CD14-positive monocyte (primary cell): ENCODE measurements at regions not wholly inside any gene's neighbourhood (a gene's known extent, or its start where the extent isn't known, plus 50 kb on each side); places are given as distances from the start of the nearest gene placed in this dataset.

Experiments
- DNase-seq, 3 donors: peaks; one replicate each; pipeline ENCODE4 v3.0.0-alpha.2; 2011 to 2022
- H2AFZ ChIP-seq: 2 replicates; pipeline ENCODE4 v1.6.0; 2012; ENCODE audit warnings: mild to moderate bottlenecking, low read depth, low read length, inconsistent platforms; ENCODE audit not compliant: insufficient read depth, poor library complexity, severe bottlenecking
- H3K27ac ChIP-seq, 2 donors: 1 replicate in 1 of 2; 2 replicates in 1 of 2; pipeline ENCODE4 v1.5.1; 2012 to 2013; ENCODE audit warnings: low read length in 2 of 2, control low read depth in 1 of 2, inconsistent platforms in 1 of 2, low read depth in 1 of 2, mild to moderate bottlenecking in 1 of 2
- H3K27me3 ChIP-seq, 2 donors: one replicate each; pipeline versions ENCODE4 v1.6.0 to v1.6.1; 2011 to 2013; ENCODE audit warnings: low read length in 2 of 2; ENCODE audit not compliant: control insufficient read depth in 2 of 2, insufficient read depth in 2 of 2
- H3K36me3 ChIP-seq, 2 donors: replicated peaks in 1 of 2; 1 replicate in 1 of 2; 2 replicates in 1 of 2; pipeline versions ENCODE4 v1.5.1 to v1.6.1; 2012 to 2013; ENCODE audit warnings: low read length in 2 of 2, control low read depth in 1 of 2, inconsistent platforms in 1 of 2, mild to moderate bottlenecking in 1 of 2; ENCODE audit not compliant: insufficient read depth in 2 of 2, control insufficient read depth in 1 of 2
- H3K4me1 ChIP-seq, 2 donors: 1 replicate in 1 of 2; 2 replicates in 1 of 2; pipeline versions ENCODE4 v1.5.1 to v1.6.1; 2012 to 2013; ENCODE audit warnings: low read length in 2 of 2, control low read depth in 1 of 2, inconsistent platforms in 1 of 2, mild to moderate bottlenecking in 1 of 2, moderate library complexity in 1 of 2; ENCODE audit not compliant: insufficient read depth in 2 of 2, control insufficient read depth in 1 of 2
- H3K4me2 ChIP-seq: replicated peaks from 2 replicates; pipeline ENCODE3; 2012; ENCODE audit warnings: low read length, moderate library complexity, mild to moderate bottlenecking; ENCODE audit not compliant: poor library complexity, severe bottlenecking; ENCODE audit errors: extremely low read depth
- H3K4me3 ChIP-seq, 3 experiments: fragments of 200-600 bp in 1 of 3; sonication (generic) in 1 of 3; replicated peaks in 1 of 3; 1 replicate in 2 of 3; 2 replicates in 1 of 3; pipeline ENCODE4 v1.5.1; 2011 to 2013; ENCODE audit warnings: low read length in 3 of 3, mild to moderate bottlenecking in 3 of 3, control low read depth in 2 of 3, low read depth in 2 of 3, inconsistent platforms in 1 of 3, moderate library complexity in 1 of 3
- H3K79me2 ChIP-seq: 2 replicates; pipeline ENCODE4 v1.6.0; 2012; ENCODE audit warnings: mild to moderate bottlenecking, control low read depth, inconsistent platforms, low read length, moderate library complexity; ENCODE audit not compliant: insufficient read depth
- H3K9ac ChIP-seq: 2 replicates; pipeline ENCODE4 v1.6.0; 2017; ENCODE audit warnings: low read length, mild to moderate bottlenecking; ENCODE audit not compliant: insufficient read depth, poor library complexity, severe bottlenecking
- H3K9me3 ChIP-seq, 2 donors: replicated peaks in 1 of 2; 1 replicate in 1 of 2; 2 replicates in 1 of 2; pipeline versions ENCODE4 v1.5.1 to v1.6.1; 2012 to 2013; ENCODE audit warnings: low read length in 2 of 2, control low read depth in 1 of 2; ENCODE audit not compliant: control insufficient read depth in 1 of 2, insufficient read depth in 1 of 2
- H4K20me1 ChIP-seq: 2 replicates; pipeline ENCODE4 v1.6.0; 2012; ENCODE audit warnings: mild to moderate bottlenecking, low read length, control low read depth, moderate library complexity; ENCODE audit not compliant: insufficient read depth
- H3K27ac Mint-ChIP-seq, 7 donors: one replicate each; pipeline ENCODE4 v1.8.0; 2020; ENCODE audit warnings: mild to moderate bottlenecking in 7 of 7, mixed read lengths in 7 of 7, moderate library complexity in 6 of 7, inconsistent platforms in 2 of 7
- H3K27me3 Mint-ChIP-seq, 3 donors: one replicate each; pipeline ENCODE4 v1.8.0; 2021 to 2022; ENCODE audit warnings: low read depth in 3 of 3, mild to moderate bottlenecking in 3 of 3, mixed read lengths in 3 of 3, moderate library complexity in 3 of 3, inconsistent platforms in 1 of 3
- H3K36me3 Mint-ChIP-seq, 2 donors: one replicate each; pipeline ENCODE4 v1.8.0; 2020; ENCODE audit warnings: mixed read lengths in 2 of 2, inconsistent platforms in 1 of 2, mild to moderate bottlenecking in 1 of 2
- H3K4me1 Mint-ChIP-seq: one replicate; pipeline ENCODE4 v1.8.0; 2020; ENCODE audit warnings: mild to moderate bottlenecking, mixed read lengths
- H3K4me3 Mint-ChIP-seq, 2 donors: one replicate each; pipeline ENCODE4 v1.8.0; 2020; ENCODE audit warnings: mild to moderate bottlenecking in 2 of 2, mixed read lengths in 2 of 2, moderate library complexity in 1 of 2
- H3K9me3 Mint-ChIP-seq, 7 donors: one replicate each; pipeline ENCODE4 v1.8.0; 2020 to 2022; ENCODE audit warnings: mixed read lengths in 7 of 7, mild to moderate bottlenecking in 6 of 7, moderate library complexity in 6 of 7, inconsistent platforms in 2 of 7
- CTCF ChIP-seq: fragments of 200-600 bp; IDR thresholded peaks from one replicate; pipeline ENCODE4 v1.8.0; 2022; ENCODE audit warnings: antibody characterized with exemption, mild to moderate bottlenecking
- WGBS: methylation state at CpG from one replicate; pipeline ENCODE4 v1.1.5; 2013; ENCODE audit warnings: missing lambda C conversion rate; ENCODE audit not compliant: insufficient coverage; 5-methylcytosine and 5-hydroxymethylcytosine counted together
- intact Hi-C, 2 donors: fragments of 100-400 bp; cut with micrococcal nuclease; formaldehyde crosslinking; loops; one replicate each; pipeline versions ENCODE4 v1.15.0 to v1.15.1; 2023

GRCh38 chr14:100409651-100410050, 86.5 kb downstream of the SLC25A47 start:
- no peaks in the 10 kb centered on the region for H4K20me1 ChIP-seq
- H3K9me3 ChIP-seq = no peaks in the 10 kb centered on the region
- H3K4me2 ChIP-seq = no peak overlapping the region
- WGBS = no CpG with 5 or more reads among the region's 2 CpGs
- no peaks in the 10 kb centered on the region for H3K27me3 ChIP-seq
- intact Hi-C loops = no loop called here
- no peak for DNase-seq
- Mint-ChIP-seq H3K9me3 (no peaks in the 10 kb centered on the region), H3K27me3 (no peaks in the 10 kb centered on the region), H3K4me3 (no peak overlapping the region), H3K4me1 (peaks cover 46% of the 10 kb centered on the region), H3K36me3 (peaks cover 10 to 20% of the 10 kb centered on the region in 2 donors), H3K27ac (peak overlapping the region in 5 of 7 donors; percentile 7 to 94 (median 23))
- H3K4me1 ChIP-seq = peaks cover 40% of the 10 kb centered on the region in 2 donors
- no peaks in the 10 kb centered on the region for H3K79me2 ChIP-seq
- no peak overlapping the region for H2AFZ ChIP-seq
- no peak for TF ChIP-seq CTCF
- H3K9ac ChIP-seq = no peak overlapping the region
- H3K27ac ChIP-seq = peak overlapping the region in 1 of 2 donors; percentile 90
- no peaks in the 10 kb centered on the region for H3K36me3 ChIP-seq
- H3K4me3 ChIP-seq = no peak overlapping the region

- Mint-ChIP-seq H3K36me3 (peaks cover 10 to 20% of the 10 kb centered on the region in 2 donors), H3K4me1 (peaks cover 43% of the 10 kb centered on the region), H3K4me3 (no peak overlapping the region), H3K27me3 (no peaks in the 10 kb centered on the region), H3K27ac (peak overlapping the region in 4 of 7 donors; percentile 7 to 94 (median 22)), H3K9me3 (no peaks in the 10 kb centered on the region)
- no peaks in the 10 kb centered on the region for H3K79me2 ChIP-seq
- no peak for DNase-seq
- H3K9me3 ChIP-seq = no peaks in the 10 kb centered on the region
- H3K27me3 ChIP-seq = no peaks in the 10 kb centered on the region
- H3K36me3 ChIP-seq = no peaks in the 10 kb centered on the region
- H2AFZ ChIP-seq = no peak overlapping the region
- H3K4me3 ChIP-seq = no peak overlapping the region
- TF ChIP-seq CTCF = no peak
- H4K20me1 ChIP-seq = no peaks in the 10 kb centered on the region
- H3K9ac ChIP-seq = no peak overlapping the region
- no peak overlapping the region for H3K27ac ChIP-seq
- WGBS = 100% methylated on average over 4 of the region's 8 CpGs
- H3K4me2 ChIP-seq = no peak overlapping the region
- peaks cover 40% of the 10 kb centered on the region in 2 donors for H3K4me1 ChIP-seq
- intact Hi-C loops = no loop called here
Measured at GRCh38 chr14:100410056-100410565, 87.0 kb downstream of the SLC25A47 start.
